ENCODE measurements at regions not wholly inside any gene's neighbourhood (a gene's known extent, or its start where the extent isn't known, plus 50 kb on each side); places are given as distances from the start of the nearest gene placed in this dataset.

DNA sequence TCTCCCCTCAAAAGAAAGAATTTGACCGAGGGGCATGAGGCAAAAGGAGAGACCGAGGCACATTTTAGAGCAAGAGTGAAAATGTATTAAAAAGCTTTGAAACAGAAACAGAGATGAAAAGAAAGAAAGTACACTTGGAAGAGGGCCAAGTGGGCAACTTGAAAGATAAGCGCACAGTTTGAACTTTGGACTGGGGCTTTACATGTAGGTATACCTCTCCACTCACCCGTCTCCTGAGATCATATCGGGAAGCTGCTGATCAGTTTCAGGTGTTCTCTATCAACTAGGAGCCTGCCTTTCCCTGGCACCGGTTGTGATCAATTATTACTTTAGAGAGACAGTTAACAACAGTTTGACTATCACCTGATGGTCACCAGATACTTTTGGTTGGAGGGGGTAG, 2666.5 kb downstream of the ARAP2 start:
- no peak overlapping the region for H3K27ac ChIP-seq (ENCODE audit: low read depth, low read length)
- DNase-seq (ENCODE audit: low read depth, low spot score) (no peak), ATAC-seq (no peak)
- H3K27me3 ChIP-seq (ENCODE audit: insufficient read depth, low read length): no peaks in the 10 kb centered on the region
- H3K36me3 ChIP-seq (ENCODE audit: control insufficient read depth in 1 of 2, insufficient read depth in 2 of 2, low read length in 2 of 2): no peaks in the 10 kb centered on the region
- ChIA-PET POLR2A (no interaction called here), CTCF (no interaction called here), RAD21 (ENCODE audit: low non-redundant PET in 1 of 2, low total read pairs in 2 of 2, uncharacterized antibody in 2 of 2, unreplicated experiment in 2 of 2) (no interaction called here)
- no peaks in the 10 kb centered on the region for H3K9me2 ChIP-seq (ENCODE audit: insufficient read depth)
- no peak overlapping the region for H2AFZ ChIP-seq (ENCODE audit: low read depth, low read length, poor library complexity, severe bottlenecking)
- no peak overlapping the region for H3K4me3 ChIP-seq (replicated peaks in 1 of 2; ENCODE audit: low read depth in 1 of 2, low read length in 2 of 2)
- no peaks in the 10 kb centered on the region for H3K4me1 ChIP-seq (ENCODE audit: control insufficient read depth in 1 of 2, insufficient read depth in 2 of 2, low read length in 2 of 2)
- no peak for TF ChIP-seq ZNF274 (IDR thresholded peaks at IDR 0.05; ENCODE audit: low read depth, low read length)
- TF ChIP-seq, protein P1, sequence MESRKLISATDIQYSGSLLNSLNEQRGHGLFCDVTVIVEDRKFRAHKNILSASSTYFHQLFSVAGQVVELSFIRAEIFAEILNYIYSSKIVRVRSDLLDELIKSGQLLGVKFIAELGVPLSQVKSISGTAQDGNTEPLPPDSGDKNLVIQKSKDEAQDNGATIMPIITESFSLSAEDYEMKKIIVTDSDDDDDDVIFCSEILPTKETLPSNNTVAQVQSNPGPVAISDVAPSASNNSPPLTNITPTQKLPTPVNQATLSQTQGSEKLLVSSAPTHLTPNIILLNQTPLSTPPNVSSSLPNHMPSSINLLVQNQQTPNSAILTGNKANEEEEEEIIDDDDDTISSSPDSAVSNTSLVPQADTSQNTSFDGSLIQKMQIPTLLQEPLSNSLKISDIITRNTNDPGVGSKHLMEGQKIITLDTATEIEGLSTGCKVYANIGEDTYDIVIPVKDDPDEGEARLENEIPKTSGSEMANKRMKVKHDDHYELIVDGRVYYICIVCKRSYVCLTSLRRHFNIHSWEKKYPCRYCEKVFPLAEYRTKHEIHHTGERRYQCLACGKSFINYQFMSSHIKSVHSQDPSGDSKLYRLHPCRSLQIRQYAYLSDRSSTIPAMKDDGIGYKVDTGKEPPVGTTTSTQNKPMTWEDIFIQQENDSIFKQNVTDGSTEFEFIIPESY (IDR thresholded peaks at IDR 0.05; ENCODE audit: extremely low read depth, insufficient replicate concordance, low read length): no peak
- TF ChIP-seq, protein P2, sequence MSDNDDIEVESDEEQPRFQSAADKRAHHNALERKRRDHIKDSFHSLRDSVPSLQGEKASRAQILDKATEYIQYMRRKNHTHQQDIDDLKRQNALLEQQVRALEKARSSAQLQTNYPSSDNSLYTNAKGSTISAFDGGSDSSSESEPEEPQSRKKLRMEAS (IDR thresholded peaks at IDR 0.05): no peak
- no peak for TF ChIP-seq EZH2phosphoT487 (IDR thresholded peaks at IDR 0.05; ENCODE audit: borderline replicate concordance)
- TF ChIP-seq RAD21 (IDR thresholded peaks at IDR 0.05; ENCODE audit: low read depth): no peak
- TF ChIP-seq ZFX (IDR thresholded peaks at IDR 0.05): no peak
- TF ChIP-seq, protein P3, sequence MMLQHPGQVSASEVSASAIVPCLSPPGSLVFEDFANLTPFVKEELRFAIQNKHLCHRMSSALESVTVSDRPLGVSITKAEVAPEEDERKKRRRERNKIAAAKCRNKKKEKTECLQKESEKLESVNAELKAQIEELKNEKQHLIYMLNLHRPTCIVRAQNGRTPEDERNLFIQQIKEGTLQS (IDR thresholded peaks at IDR 0.05): no peak
- no peak for TF ChIP-seq SIN3A (IDR thresholded peaks at IDR 0.05; ENCODE audit: low read depth)
- TF ChIP-seq JUND (IDR thresholded peaks at IDR 0.05): no peak
- H3K79me2 ChIP-seq (ENCODE audit: insufficient read depth, low read length): no peaks in the 10 kb centered on the region
- no peak overlapping the region for H3K9ac ChIP-seq (ENCODE audit: low read length)
- no peak overlapping the region for H3K4me2 ChIP-seq (ENCODE audit: low read length)
- intact Hi-C loops (cut with micrococcal nuclease): no loop called here
- H3K9me3 ChIP-seq (ENCODE audit: control insufficient read depth in 1 of 2, insufficient read depth in 1 of 2, low read depth in 1 of 2, low read length in 2 of 2): no peaks in the 10 kb centered on the region
- no peaks in the 10 kb centered on the region for H4K20me1 ChIP-seq (ENCODE audit: insufficient read depth)
- BruUV-seq (replicated peaks): no TSS peak

GRCh38 chr4:33579951-33580350, 2664.4 kb downstream of the ARAP2 start:
- BruUV-seq (replicated peaks): no TSS peak

More at GRCh38 chr4:33579951-33580350, 2664.4 kb downstream of the ARAP2 start:
- no peak for DNase-seq (ENCODE audit: low read depth, low spot score)
- no peak overlapping the region for H2AFZ ChIP-seq (ENCODE audit: low read depth, low read length, poor library complexity, severe bottlenecking)
- H3K27me3 ChIP-seq (ENCODE audit: insufficient read depth, low read length): no peaks in the 10 kb centered on the region
- no peaks in the 10 kb centered on the region for H4K20me1 ChIP-seq (ENCODE audit: insufficient read depth)
- ChIA-PET POLR2A (no interaction called here), CTCF (no interaction called here), RAD21 (ENCODE audit: low non-redundant PET in 1 of 2, low total read pairs in 2 of 2, uncharacterized antibody in 2 of 2, unreplicated experiment in 2 of 2) (no interaction called here)
- TF ChIP-seq RAD21 (IDR thresholded peaks at IDR 0.05; ENCODE audit: low read depth): no peak
- no peak for TF ChIP-seq POLR2A (IDR thresholded peaks at IDR 0.05; ENCODE audit: borderline replicate concordance, extremely low read depth, insufficient read depth, insufficient read length)
- TF ChIP-seq ZFX (IDR thresholded peaks at IDR 0.05): no peak
- no peak for TF ChIP-seq FOSL1 (IDR thresholded peaks at IDR 0.05; ENCODE audit: low read depth)
- no peak for TF ChIP-seq TCF7L2 (IDR thresholded peaks at IDR 0.05; ENCODE audit: borderline replicate concordance, extremely low read depth, insufficient read depth, insufficient read length)
- no peak for TF ChIP-seq EZH2 (IDR thresholded peaks at IDR 0.05)
- TF ChIP-seq, protein P3 (IDR thresholded peaks at IDR 0.05): no peak
- intact Hi-C loops (cut with micrococcal nuclease): no loop called here
- no peaks in the 10 kb centered on the region for H3K9me3 ChIP-seq (ENCODE audit: control insufficient read depth in 1 of 2, insufficient read depth in 1 of 2, low read depth in 1 of 2, low read length in 2 of 2)
- H3K4me3 ChIP-seq (replicated peaks in 1 of 2; ENCODE audit: low read depth in 1 of 2, low read length in 2 of 2): no peak overlapping the region
- H3K27ac ChIP-seq (ENCODE audit: low read depth, low read length): no peak overlapping the region
- no peaks in the 10 kb centered on the region for H3K9me2 ChIP-seq (ENCODE audit: insufficient read depth)
- H3K79me2 ChIP-seq (ENCODE audit: insufficient read depth, low read length): no peaks in the 10 kb centered on the region
- no peak overlapping the region for H3K4me2 ChIP-seq (ENCODE audit: low read length)
- H3K36me3 ChIP-seq (ENCODE audit: control insufficient read depth in 1 of 2, insufficient read depth in 2 of 2, low read length in 2 of 2): no peaks in the 10 kb centered on the region
- no peaks in the 10 kb centered on the region for H3K4me1 ChIP-seq (ENCODE audit: control insufficient read depth in 1 of 2, insufficient read depth in 2 of 2, low read length in 2 of 2)
- no peak overlapping the region for H3K9ac ChIP-seq (ENCODE audit: low read length)
- ATAC-seq: no peak

Measured in HCT116 (cell line).